ENCODE measurements at regions not wholly inside any gene's neighbourhood (a gene's known extent, or its start where the extent isn't known, plus 50 kb on each side); places are given as distances from the start of the nearest gene placed in this dataset.

GRCh38 chr10:128855618-128856428 is 611.2 kb upstream of the MGMT start:
- peaks cover 3% of the 10 kb centered on the region for H3K27me3 Mint-ChIP-seq
- H3K9me3 Mint-ChIP-seq (ENCODE audit: low read depth) = no peaks in the 10 kb centered on the region
- H3K4me3 Mint-ChIP-seq = no peak overlapping the region
- no peaks in the 10 kb centered on the region for H3K36me3 Mint-ChIP-seq (ENCODE audit: low read depth)
- POLR2A ChIA-PET = no interaction called here
- no peaks in the 10 kb centered on the region for H3K4me1 Mint-ChIP-seq
- CTCF ChIA-PET = no interaction called here
- no peak for DNase-seq
- no peak overlapping the region for H3K27ac Mint-ChIP-seq
- no peak for ATAC-seq
- intact Hi-C loops (cut with DNase I, micrococcal nuclease) = loop anchor here (5.0 to 10.0 kb wide), 3 partner anchors 221 to 591 kb away; no protein-coding TSS in a partner anchor

GRCh38 chr10:128859738-128860386 is 607.2 kb upstream of the MGMT start:
- intact Hi-C loops (cut with DNase I, micrococcal nuclease) = loop anchor here (1.0 to 10.0 kb wide), 4 partner anchors 225 to 595 kb away; no protein-coding TSS in a partner anchor
- POLR2A ChIA-PET = no interaction called here

GRCh38 chr10:128860574-128860973 is 606.5 kb upstream of the MGMT start:
- intact Hi-C loops (cut with DNase I, micrococcal nuclease) = no loop called here
- Mint-ChIP-seq H3K4me1 (no peaks in the 10 kb centered on the region), H3K4me3 (no peak overlapping the region), H3K27me3 (peaks cover 8% of the 10 kb centered on the region), H3K27ac (no peak overlapping the region), H3K9me3 (ENCODE audit: low read depth) (no peaks in the 10 kb centered on the region), H3K36me3 (ENCODE audit: low read depth) (no peaks in the 10 kb centered on the region)
- ChIA-PET POLR2A (no interaction called here), CTCF (interaction anchor here (0.5 to 1.2 kb wide), 6 partner anchors 47 to 593 kb away, joined by 3 read pairs; no protein-coding TSS in a partner anchor)
- DNase-seq = no peak
- no peak for ATAC-seq

More at GRCh38 chr10:128859738-128860386, 607.2 kb upstream of the MGMT start:
- no peak overlapping the region for H3K4me3 Mint-ChIP-seq
- H3K4me1 Mint-ChIP-seq = no peaks in the 10 kb centered on the region
- DNase-seq = peak; percentile 58
- CTCF ChIA-PET = interaction anchor here (0.5 to 1.2 kb wide), 6 partner anchors 46 to 592 kb away, joined by 3 read pairs; no protein-coding TSS in a partner anchor
- H3K36me3 Mint-ChIP-seq (ENCODE audit: low read depth) = no peaks in the 10 kb centered on the region
- H3K27me3 Mint-ChIP-seq = peaks cover 8% of the 10 kb centered on the region
- no peak for ATAC-seq
- H3K27ac Mint-ChIP-seq = no peak overlapping the region
- no peaks in the 10 kb centered on the region for H3K9me3 Mint-ChIP-seq (ENCODE audit: low read depth)

- ATAC-seq (no peak), DNase-seq (no peak)
- no peak overlapping the region for H3K27ac Mint-ChIP-seq
- H3K27me3 Mint-ChIP-seq = peaks cover 6% of the 10 kb centered on the region
- ChIA-PET POLR2A (no interaction called here), CTCF (interaction anchor here (0.7 to 1.2 kb wide), 2 partner anchors 537 to 592 kb away, joined by 3 read pairs; no protein-coding TSS in a partner anchor)
- H3K36me3 Mint-ChIP-seq (ENCODE audit: low read depth) = no peaks in the 10 kb centered on the region
- no peaks in the 10 kb centered on the region for H3K9me3 Mint-ChIP-seq (ENCODE audit: low read depth)
- intact Hi-C loops (cut with DNase I, micrococcal nuclease) = no loop called here
- H3K4me3 Mint-ChIP-seq = no peak overlapping the region
- no peaks in the 10 kb centered on the region for H3K4me1 Mint-ChIP-seq
Observed at GRCh38 chr10:128861018-128861901, 605.8 kb upstream of the MGMT start.

- no peak overlapping the region for H3K4me3 Mint-ChIP-seq
- ATAC-seq = no peak
- no peaks in the 10 kb centered on the region for H3K9me3 Mint-ChIP-seq (ENCODE audit: low read depth)
- no peaks in the 10 kb centered on the region for H3K4me1 Mint-ChIP-seq
- no peak for DNase-seq
- intact Hi-C loops (cut with DNase I, micrococcal nuclease) = no loop called here
- POLR2A ChIA-PET = no interaction called here
- CTCF ChIA-PET = no interaction called here
- no peaks in the 10 kb centered on the region for H3K36me3 Mint-ChIP-seq (ENCODE audit: low read depth)
- H3K27ac Mint-ChIP-seq = no peak overlapping the region
- peaks cover 5% of the 10 kb centered on the region for H3K27me3 Mint-ChIP-seq
Observed at GRCh38 chr10:128863411-128863810, 603.6 kb upstream of the MGMT start.

GRCh38 chr10:128863823-128864405 is 603.1 kb upstream of the MGMT start:
- intact Hi-C loops (cut with DNase I, micrococcal nuclease) = no loop called here
- ChIA-PET CTCF (no interaction called here), POLR2A (no interaction called here)
- Mint-ChIP-seq H3K36me3 (ENCODE audit: low read depth) (no peaks in the 10 kb centered on the region), H3K4me1 (no peaks in the 10 kb centered on the region), H3K27ac (no peak overlapping the region), H3K27me3 (peaks cover 5% of the 10 kb centered on the region), H3K4me3 (no peak overlapping the region), H3K9me3 (ENCODE audit: low read depth) (no peaks in the 10 kb centered on the region)
- no peak for DNase-seq
- ATAC-seq = no peak

- Mint-ChIP-seq H3K9me3 (ENCODE audit: low read depth) (no peaks in the 10 kb centered on the region), H3K4me1 (no peaks in the 10 kb centered on the region), H3K27me3 (peaks cover 5% of the 10 kb centered on the region), H3K4me3 (no peak overlapping the region), H3K36me3 (ENCODE audit: low read depth) (no peaks in the 10 kb centered on the region), H3K27ac (no peak overlapping the region)
- POLR2A ChIA-PET = no interaction called here
- ATAC-seq (no peak), DNase-seq (no peak)
- intact Hi-C loops (cut with DNase I, micrococcal nuclease) = no loop called here
- CTCF ChIA-PET = no interaction called here
Observed at GRCh38 chr10:128864554-128865295, 602.3 kb upstream of the MGMT start.

GRCh38 chr10:128865436-128866195 is 601.4 kb upstream of the MGMT start:
- CTCF ChIA-PET = interaction anchor here (0.6 kb wide), 1 partner anchor 1572 kb away, joined by 3 read pairs; no protein-coding TSS in a partner anchor
- Mint-ChIP-seq H3K36me3 (ENCODE audit: low read depth) (no peaks in the 10 kb centered on the region), H3K27ac (no peak overlapping the region), H3K4me1 (no peaks in the 10 kb centered on the region), H3K27me3 (peaks cover 5% of the 10 kb centered on the region), H3K4me3 (no peak overlapping the region), H3K9me3 (ENCODE audit: low read depth) (no peaks in the 10 kb centered on the region)
- intact Hi-C loops (cut with DNase I, micrococcal nuclease) = no loop called here
- no peak for DNase-seq
- ATAC-seq = no peak
- POLR2A ChIA-PET = no interaction called here

GRCh38 chr10:128866551-128866950 is 600.5 kb upstream of the MGMT start:
- no peak for ATAC-seq
- no peak overlapping the region for H3K4me3 Mint-ChIP-seq
- H3K36me3 Mint-ChIP-seq (ENCODE audit: low read depth) = no peaks in the 10 kb centered on the region
- no peaks in the 10 kb centered on the region for H3K9me3 Mint-ChIP-seq (ENCODE audit: low read depth)
- DNase-seq = no peak
- ChIA-PET CTCF (no interaction called here), POLR2A (no interaction called here)
- H3K27ac Mint-ChIP-seq = no peak overlapping the region
- peaks cover 3% of the 10 kb centered on the region for H3K27me3 Mint-ChIP-seq
- intact Hi-C loops (cut with DNase I, micrococcal nuclease) = no loop called here
- no peaks in the 10 kb centered on the region for H3K4me1 Mint-ChIP-seq

- no peaks in the 10 kb centered on the region for H3K36me3 Mint-ChIP-seq (ENCODE audit: low read depth)
- peaks cover 3% of the 10 kb centered on the region for H3K27me3 Mint-ChIP-seq
- intact Hi-C loops (cut with DNase I, micrococcal nuclease) = no loop called here
Observed at GRCh38 chr10:128867210-128867609, 599.8 kb upstream of the MGMT start.

More at GRCh38 chr10:128867210-128867609, 599.8 kb upstream of the MGMT start:
- H3K4me3 Mint-ChIP-seq = no peak overlapping the region
- no peaks in the 10 kb centered on the region for H3K4me1 Mint-ChIP-seq
- DNase-seq (no peak), ATAC-seq (no peak)
- no peak overlapping the region for H3K27ac Mint-ChIP-seq
- no peaks in the 10 kb centered on the region for H3K9me3 Mint-ChIP-seq (ENCODE audit: low read depth)
- CTCF ChIA-PET = no interaction called here
- POLR2A ChIA-PET = no interaction called here

Data from activated CD4-positive, alpha-beta T cell treated with anti-CD3 and anti-CD28 coated beads for 36 hours (primary cell).